ENCODE measurements at regions not wholly inside any gene's neighbourhood (a gene's known extent, or its start where the extent isn't known, plus 50 kb on each side); places are given as distances from the start of the nearest gene placed in this dataset.

GRCh38 chr11:134889832-134890231 is 477.8 kb upstream of the B3GAT1 start:
- TF ChIP-seq PPARA (CRISPR knock-in tag; IDR thresholded peaks at IDR 0.05; ENCODE audit: borderline replicate concordance) (no peak), ESRRG (CRISPR knock-in tag; IDR thresholded peaks at IDR 0.05) (no peak), ARNTL (CRISPR knock-in tag; IDR thresholded peaks at IDR 0.05; ENCODE audit: borderline replicate concordance, low read depth) (no peak), ZFP30 (CRISPR knock-in tag; IDR thresholded peaks at IDR 0.05) (no peak), ISL1 (CRISPR knock-in tag; IDR thresholded peaks at IDR 0.05) (no peak), TSHZ2 (CRISPR knock-in tag; IDR thresholded peaks at IDR 0.05) (no peak), ZNF8 (CRISPR knock-in tag; IDR thresholded peaks at IDR 0.05) (no peak)
